Smooth muscle cell (in vitro differentiated cells): ENCODE measurements at regions not wholly inside any gene's neighbourhood (a gene's known extent, or its start where the extent isn't known, plus 50 kb on each side); places are given as distances from the start of the nearest gene placed in this dataset.

ENCODE experiments used
- DNase-seq: peaks from one replicate; lab custom pipeline; 2025; ENCODE audit not compliant: unreplicated experiment; lab: John Stamatoyannopoulos, UW
- H2AFZ ChIP-seq: fragments of 200-600 bp; sonication (generic); 2 replicates; pipeline ENCODE4 v1.6.0; 2016; ENCODE audit warnings: antibody characterized with exemption, low read depth, mild to moderate bottlenecking
- H3F3A ChIP-seq: fragments of 200-600 bp; sonication (generic); 2 replicates; pipeline ENCODE4 v1.6.0; 2017; ENCODE audit warnings: antibody characterized with exemption, low read depth
- H3K27ac ChIP-seq: fragments of 200-600 bp; sonication (generic); 2 replicates; pipeline ENCODE4 v1.5.1; 2016; ENCODE audit warnings: low read depth, mild to moderate bottlenecking
- H3K27me3 ChIP-seq: fragments of 200-600 bp; sonication (generic); 2 replicates; pipeline ENCODE4 v1.6.1; 2016; ENCODE audit warnings: low read depth, mild to moderate bottlenecking
- H3K36me3 ChIP-seq: fragments of 200-600 bp; sonication (generic); 2 replicates; pipeline ENCODE4 v1.5.1; 2016; ENCODE audit warnings: low read depth
- H3K4me1 ChIP-seq: fragments of 200-600 bp; sonication (generic); 2 replicates; pipeline ENCODE4 v1.5.1; 2016; ENCODE audit warnings: low read depth
- H3K4me2 ChIP-seq: fragments of 200-600 bp; sonication (generic); 2 replicates; pipeline ENCODE4 v1.6.0; 2016; ENCODE audit warnings: mild to moderate bottlenecking
- H3K4me3 ChIP-seq: fragments of 200-600 bp; sonication (generic); 2 replicates; pipeline ENCODE4 v1.5.1; 2016; ENCODE audit warnings: mild to moderate bottlenecking
- H3K79me2 ChIP-seq: fragments of 200-600 bp; sonication (generic); 2 replicates; pipeline ENCODE4 v1.6.0; 2016; ENCODE audit warnings: low read depth, mild to moderate bottlenecking
- H3K9ac ChIP-seq: fragments of 200-600 bp; sonication (generic); 2 replicates; pipeline ENCODE4 v1.6.0; 2016; ENCODE audit warnings: low read depth
- H3K9me3 ChIP-seq: fragments of 200-600 bp; sonication (generic); replicated peaks from 2 replicates; pipeline ENCODE4 v1.5.1; 2016; ENCODE audit warnings: low read depth
- H4K20me1 ChIP-seq: fragments of 200-600 bp; sonication (generic); 2 replicates; pipeline ENCODE4 v1.6.0; 2016; ENCODE audit warnings: low read depth
- WGBS: methylation state at CpG from one replicate; pipeline ENCODE4 v1.1.7; 2016; ENCODE audit warnings: low lambda C conversion rate; 5-methylcytosine and 5-hydroxymethylcytosine counted together
- TF ChIP-seq, protein P1 (sequence below): fragments of 200-600 bp; sonication (generic); IDR thresholded peaks from 2 replicates; pipeline ENCODE4 v1.5.1; 2017; ENCODE audit warnings: borderline replicate concordance, mild to moderate bottlenecking, antibody characterized with exemption; ENCODE audit not compliant: insufficient read depth, poor library complexity, severe bottlenecking

DNA sequence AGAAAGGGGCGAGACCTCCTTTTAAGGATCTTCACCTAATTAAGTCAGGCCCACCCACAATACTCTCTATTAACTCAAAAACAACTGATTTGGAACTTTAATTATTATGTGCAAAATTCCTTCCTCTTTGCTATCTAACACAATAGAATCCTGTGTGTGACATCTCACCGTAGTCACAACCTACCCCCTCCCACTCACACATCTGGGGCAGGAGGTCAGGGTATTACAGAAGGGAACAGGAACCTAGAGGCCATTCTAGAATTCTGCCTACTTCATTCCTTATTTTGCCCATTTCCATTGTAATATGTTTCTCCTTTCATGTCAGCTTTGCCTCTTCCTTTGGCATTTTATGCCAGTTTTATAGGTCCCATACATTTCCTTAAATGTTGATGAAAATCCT, 829.3 kb upstream of the ID2 start:
- Histone ChIP-seq H3K4me1 (no peaks in the 10 kb centered on the region), H3K9me3 (no peaks in the 10 kb centered on the region), H3F3A (peaks cover 10% of the 10 kb centered on the region), H3K27me3 (no peaks in the 10 kb centered on the region), H3K4me3 (no peak overlapping the region), H3K36me3 (no peaks in the 10 kb centered on the region), H3K79me2 (no peaks in the 10 kb centered on the region), H4K20me1 (no peaks in the 10 kb centered on the region), H2AFZ (no peak overlapping the region), H3K9ac (no peak overlapping the region), H3K4me2 (no peak overlapping the region), H3K27ac (no peak overlapping the region)
- no peak for DNase-seq
- TF ChIP-seq, protein P1, sequence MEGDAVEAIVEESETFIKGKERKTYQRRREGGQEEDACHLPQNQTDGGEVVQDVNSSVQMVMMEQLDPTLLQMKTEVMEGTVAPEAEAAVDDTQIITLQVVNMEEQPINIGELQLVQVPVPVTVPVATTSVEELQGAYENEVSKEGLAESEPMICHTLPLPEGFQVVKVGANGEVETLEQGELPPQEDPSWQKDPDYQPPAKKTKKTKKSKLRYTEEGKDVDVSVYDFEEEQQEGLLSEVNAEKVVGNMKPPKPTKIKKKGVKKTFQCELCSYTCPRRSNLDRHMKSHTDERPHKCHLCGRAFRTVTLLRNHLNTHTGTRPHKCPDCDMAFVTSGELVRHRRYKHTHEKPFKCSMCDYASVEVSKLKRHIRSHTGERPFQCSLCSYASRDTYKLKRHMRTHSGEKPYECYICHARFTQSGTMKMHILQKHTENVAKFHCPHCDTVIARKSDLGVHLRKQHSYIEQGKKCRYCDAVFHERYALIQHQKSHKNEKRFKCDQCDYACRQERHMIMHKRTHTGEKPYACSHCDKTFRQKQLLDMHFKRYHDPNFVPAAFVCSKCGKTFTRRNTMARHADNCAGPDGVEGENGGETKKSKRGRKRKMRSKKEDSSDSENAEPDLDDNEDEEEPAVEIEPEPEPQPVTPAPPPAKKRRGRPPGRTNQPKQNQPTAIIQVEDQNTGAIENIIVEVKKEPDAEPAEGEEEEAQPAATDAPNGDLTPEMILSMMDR: no peak
- 63% methylated on average over 2 of the region's 2 CpGs for WGBS

DNA sequence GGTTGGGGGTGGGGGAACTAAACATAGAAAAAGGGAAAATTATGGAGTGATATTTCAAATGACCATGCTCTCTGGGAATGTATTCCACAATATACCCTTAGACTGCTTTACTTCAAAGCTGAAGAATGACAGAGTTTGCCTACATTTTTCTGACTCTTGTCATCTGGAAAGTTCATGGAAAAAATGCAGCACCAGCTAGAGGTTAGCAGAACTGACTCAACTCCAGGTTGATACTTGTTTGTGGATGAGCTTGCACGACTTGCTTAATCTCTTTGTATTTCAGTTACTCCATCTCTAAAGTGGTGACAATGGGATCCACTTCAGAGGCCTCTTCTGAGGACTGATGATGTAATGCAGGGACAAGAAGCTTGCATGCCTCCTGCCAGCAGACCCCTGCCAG, 824.0 kb upstream of the ID2 start:
- no peak for DNase-seq
- H3K27me3 ChIP-seq: no peaks in the 10 kb centered on the region
- no peak overlapping the region for H2AFZ ChIP-seq
- no peaks in the 10 kb centered on the region for H3K36me3 ChIP-seq
- no peak overlapping the region for H3K4me2 ChIP-seq
- no peaks in the 10 kb centered on the region for H3K9me3 ChIP-seq
- no peaks in the 10 kb centered on the region for H4K20me1 ChIP-seq
- no peaks in the 10 kb centered on the region for H3K79me2 ChIP-seq
- WGBS: 8% methylated on average over 1 of the region's 1 CpG
- peak overlapping the region; percentile 45 for H3K27ac ChIP-seq
- no peak overlapping the region for H3K4me3 ChIP-seq
- H3K4me1 ChIP-seq: no peaks in the 10 kb centered on the region
- H3F3A ChIP-seq: no peaks in the 10 kb centered on the region
- TF ChIP-seq, protein P1: no peak
- H3K9ac ChIP-seq: no peak overlapping the region

DNA sequence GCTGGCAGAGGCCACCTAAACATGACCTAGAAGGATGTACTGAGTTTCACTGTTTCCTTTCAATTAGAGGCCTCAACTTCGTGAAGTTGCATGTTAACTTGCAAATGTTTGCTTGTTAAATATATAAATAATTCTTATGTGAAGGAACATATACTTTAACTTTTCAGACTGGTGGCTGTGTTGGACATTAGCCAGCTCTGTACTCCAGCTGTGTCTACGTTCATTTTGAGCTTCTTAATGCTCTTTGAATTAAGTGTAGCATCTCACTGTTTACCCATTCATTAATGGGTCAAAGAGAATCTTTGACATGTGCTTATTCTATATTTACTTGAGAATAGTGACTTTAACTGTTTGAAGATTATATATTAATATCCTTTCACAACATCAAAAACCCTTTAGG, 823.2 kb upstream of the ID2 start:
- no peaks in the 10 kb centered on the region for H3K27me3 ChIP-seq
- H3K4me2 ChIP-seq: no peak overlapping the region
- no peak overlapping the region for H3K4me3 ChIP-seq
- no peaks in the 10 kb centered on the region for H3K79me2 ChIP-seq
- H2AFZ ChIP-seq: no peak overlapping the region
- no peaks in the 10 kb centered on the region for H4K20me1 ChIP-seq
- 81% methylated on average over 2 of the region's 2 CpGs for WGBS
- TF ChIP-seq, protein P1: no peak
- no peaks in the 10 kb centered on the region for H3K4me1 ChIP-seq
- H3K9ac ChIP-seq: no peak overlapping the region
- DNase-seq: no peak
- no peaks in the 10 kb centered on the region for H3K36me3 ChIP-seq
- H3K9me3 ChIP-seq: no peaks in the 10 kb centered on the region
- no peaks in the 10 kb centered on the region for H3F3A ChIP-seq
- H3K27ac ChIP-seq: peak overlapping the region; percentile 9

DNA sequence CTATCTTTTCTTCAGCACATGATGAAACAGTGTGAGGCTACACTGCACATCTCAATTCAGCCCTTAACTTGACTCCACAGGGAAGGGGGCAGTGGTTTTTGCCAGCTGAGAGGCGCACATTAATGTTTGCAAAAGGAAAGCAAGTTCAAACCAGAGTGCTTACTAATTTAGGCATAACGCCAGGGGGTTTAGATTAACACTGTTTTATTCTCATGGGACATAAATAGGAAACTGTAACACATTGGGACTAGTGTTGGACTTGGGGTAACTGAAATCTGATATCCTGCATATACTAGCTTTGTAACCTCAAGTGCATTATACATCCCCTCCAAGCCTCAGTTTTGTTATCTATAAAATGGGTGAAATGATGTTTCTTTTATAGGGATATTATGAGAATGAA, 821.2 kb upstream of the ID2 start:
- Histone ChIP-seq H3K4me1 (no peaks in the 10 kb centered on the region), H4K20me1 (no peaks in the 10 kb centered on the region), H3K27me3 (no peaks in the 10 kb centered on the region), H3K36me3 (no peaks in the 10 kb centered on the region), H3K9me3 (no peaks in the 10 kb centered on the region), H3K4me2 (no peak overlapping the region), H3F3A (no peaks in the 10 kb centered on the region), H3K79me2 (no peaks in the 10 kb centered on the region), H2AFZ (no peak overlapping the region), H3K27ac (no peak overlapping the region), H3K4me3 (no peak overlapping the region), H3K9ac (no peak overlapping the region)
- TF ChIP-seq, protein P1: no peak
- WGBS: 90% methylated on average over 2 of the region's 2 CpGs
- DNase-seq: no peak
